Stimulated activated CD8-positive, alpha-beta memory T cell treated with anti-CD3 and anti-CD28 coated beads, Interleukin-4, amount 100 ng/mL, for 48 hours (primary cell): ENCODE measurements at regions not wholly inside any gene's neighbourhood (a gene's known extent, or its start where the extent isn't known, plus 50 kb on each side); places are given as distances from the start of the nearest gene placed in this dataset.
"Not testable (repeated sequence)": the region's sequence is repeated elsewhere in the genome, so short reads cannot be mapped to it uniquely, and the experiment has no call there.

Source experiments
- DNase-seq: peaks from one replicate; pipeline ENCODE4 v3.0.0-alpha.2; 2020

DNA sequence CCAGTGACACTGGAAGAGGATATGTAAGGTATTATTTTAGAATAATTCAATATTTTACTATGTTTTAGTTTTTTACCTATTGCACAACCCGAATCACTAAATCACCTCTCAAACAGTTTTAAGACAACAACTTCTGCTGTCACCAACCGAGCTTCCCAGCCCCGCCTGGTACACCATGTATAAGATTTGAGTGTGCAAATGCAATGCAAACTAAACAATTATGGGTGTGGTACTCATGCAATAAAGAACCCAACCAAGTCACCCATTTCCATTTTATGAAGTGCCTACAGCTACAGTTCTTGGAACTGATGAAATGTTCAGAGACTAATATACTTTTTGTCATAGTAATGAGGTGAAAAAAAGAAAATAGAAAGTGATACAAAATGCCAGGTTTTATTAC lies 256.2 kb downstream of the TAFA4 start:
- no peak for DNase-seq

DNA sequence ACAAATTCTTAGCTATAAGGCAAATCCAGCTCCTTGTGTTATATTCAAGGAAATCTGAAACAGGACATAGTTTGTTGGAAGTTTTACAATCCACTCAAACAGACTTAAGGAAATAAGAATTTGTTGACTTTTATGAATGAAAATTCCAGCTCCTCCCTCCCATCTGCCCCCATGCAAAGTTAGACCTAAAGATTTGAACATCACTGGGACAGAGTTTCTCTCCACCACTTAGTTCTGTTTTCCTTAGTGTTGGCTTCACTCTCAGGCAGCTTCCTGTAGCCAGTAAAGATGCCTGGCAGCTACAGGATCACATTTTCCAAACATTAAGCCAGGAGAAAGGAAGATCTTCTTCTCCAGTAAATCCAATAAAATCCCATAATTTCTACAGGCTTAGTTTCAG lies 265.0 kb downstream of the TAFA4 start:
- no peak for DNase-seq

DNA sequence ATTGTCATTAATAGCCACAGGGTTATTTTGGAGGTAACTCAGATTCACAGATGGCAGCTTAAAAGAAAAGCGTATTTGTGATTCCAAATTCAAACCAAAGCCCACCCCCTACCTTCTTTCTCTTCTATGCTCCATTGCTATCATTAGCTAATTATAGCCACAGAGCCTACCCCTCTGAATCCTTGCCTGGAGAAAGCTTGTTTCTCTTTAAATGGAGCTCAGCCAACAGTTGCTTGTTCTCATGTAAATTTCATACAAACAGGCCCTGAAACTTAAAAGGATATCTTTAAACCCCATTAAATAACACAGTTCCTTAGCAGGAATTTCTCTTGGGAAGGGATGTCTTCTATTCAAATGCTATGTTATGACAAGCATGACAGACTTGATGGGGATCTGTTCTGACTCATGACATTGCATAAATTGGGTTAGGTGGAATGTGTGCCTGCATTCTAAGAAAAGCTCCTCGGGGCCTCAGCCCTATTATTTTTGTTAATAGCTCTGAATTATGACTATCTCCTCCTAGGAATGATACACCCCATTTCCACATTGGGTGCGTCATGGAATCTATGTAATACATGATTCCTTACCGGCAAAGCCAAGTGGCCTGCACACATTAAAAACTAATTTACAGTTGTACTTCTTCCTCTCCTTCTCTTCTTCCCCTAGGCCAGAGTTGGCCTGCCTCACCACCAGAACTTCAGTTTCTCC lies 265.8 kb downstream of the TAFA4 start:
- no peak for DNase-seq

- DNase-seq, result no peak
These were observed 268.1 kb downstream of the TAFA4 start for GRCh38 chr3:68664276-68664675.

- no peak for DNase-seq
These were observed 270.2 kb downstream of the TAFA4 start for GRCh38 chr3:68662176-68662575.

GRCh38 chr3:68650657-68651056 lies 281.7 kb downstream of the TAFA4 start:
- not testable (repeated sequence) for DNase-seq

DNA sequence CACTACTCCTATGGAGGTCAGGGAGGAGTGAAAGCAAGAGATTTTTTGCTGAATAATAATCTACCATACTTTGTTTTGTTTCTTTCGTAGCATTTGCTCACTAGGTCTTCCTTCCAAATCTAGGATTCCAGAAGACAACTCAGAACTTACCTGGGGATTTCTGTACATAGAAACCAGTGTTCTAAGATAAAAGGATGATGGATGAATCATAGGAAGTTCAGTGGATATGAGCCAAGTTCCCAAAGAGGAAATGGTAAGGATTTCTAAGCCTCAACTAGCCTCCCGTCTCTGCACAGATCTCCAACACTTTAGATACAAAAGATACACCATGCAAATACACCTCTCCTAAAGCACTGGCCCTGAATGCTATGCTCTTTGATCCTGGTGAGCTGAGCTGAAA lies 283.9 kb downstream of the TAFA4 start:
- DNase-seq, result no peak

DNA sequence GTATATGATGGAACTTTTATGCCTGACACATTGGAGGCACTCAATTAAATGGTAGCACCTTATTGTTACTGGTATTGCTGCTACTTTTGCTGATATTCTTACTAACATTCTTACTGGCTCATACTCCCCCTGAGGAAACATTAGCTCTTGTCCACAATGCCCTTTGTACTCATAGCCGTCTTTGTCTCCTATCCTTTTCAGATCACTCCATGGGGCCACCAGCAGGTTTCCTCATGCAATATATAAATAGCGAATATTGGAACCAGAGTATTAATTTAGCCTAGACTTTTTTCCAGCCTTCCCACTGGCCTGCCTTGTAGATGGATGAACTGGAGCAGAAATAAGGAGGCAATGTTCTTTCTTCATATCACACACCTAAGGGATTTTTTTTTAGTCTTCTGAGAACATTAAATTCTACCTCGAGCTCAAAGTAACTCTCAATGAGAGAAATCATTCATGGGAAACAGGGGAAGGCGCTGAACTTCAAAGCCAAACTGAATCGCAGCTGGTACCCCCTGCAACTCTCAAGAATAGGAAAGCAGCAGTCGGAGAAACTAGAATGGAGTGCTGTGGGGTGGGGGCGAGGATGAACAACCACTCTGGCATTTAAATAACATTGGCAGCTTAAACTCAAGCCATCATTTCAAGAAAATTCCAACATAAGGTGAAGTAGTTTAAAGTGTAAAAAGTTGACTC lies 300.3 kb downstream of the TAFA4 start:
- DNase-seq, result no peak

- DNase-seq, result no peak
These were observed 312.1 kb downstream of the TAFA4 start for GRCh38 chr3:68620211-68620610.

- no peak for DNase-seq
These were observed 318.3 kb downstream of the TAFA4 start for GRCh38 chr3:68614087-68614486.

DNA sequence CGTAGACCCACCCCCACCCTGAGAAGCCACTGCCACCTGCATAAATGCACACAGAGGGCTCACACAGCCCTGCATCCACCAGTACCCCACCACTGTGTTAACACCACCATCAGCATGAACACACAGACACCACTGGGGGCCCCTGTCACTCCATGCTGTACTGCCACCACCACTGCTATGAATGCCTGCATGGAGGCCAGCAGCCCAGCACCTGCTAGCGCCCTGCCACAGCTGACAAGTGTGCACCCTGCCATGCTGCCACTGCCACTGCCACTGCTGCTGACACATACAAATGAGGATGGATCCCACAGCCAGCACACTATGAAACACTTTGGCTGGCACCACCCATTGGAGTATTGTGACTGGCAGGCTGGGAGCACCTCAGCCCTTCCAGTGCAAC lies 361.0 kb downstream of the TAFA4 start:
- no peak for DNase-seq

DNA sequence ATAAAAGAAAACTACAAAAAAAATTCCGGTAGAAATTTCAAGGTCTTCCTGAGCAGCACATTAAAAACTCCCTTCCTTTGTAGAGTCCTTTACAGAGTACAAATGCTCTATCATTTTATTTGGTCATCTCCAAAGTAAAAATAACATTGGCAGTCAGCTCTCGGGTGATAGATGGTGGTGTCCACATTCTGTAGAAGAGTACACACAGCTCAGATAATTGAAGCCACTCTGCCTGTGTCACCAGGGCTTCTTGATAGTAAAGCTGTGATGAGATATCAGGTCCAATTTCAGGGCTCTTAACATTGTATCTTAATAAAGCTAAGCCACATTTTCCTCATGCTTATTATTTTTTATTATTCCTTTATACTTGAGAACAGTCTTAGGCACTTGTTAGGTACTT lies 371.6 kb downstream of the TAFA4 start:
- DNase-seq, result no peak

GRCh38 chr3:68535782-68536181 lies 396.6 kb downstream of the TAFA4 start:
- DNase-seq, result no peak

GRCh38 chr3:68523330-68523729 lies 409.0 kb downstream of the TAFA4 start:
- no peak for DNase-seq

GRCh38 chr3:68515237-68515636 lies 417.1 kb downstream of the TAFA4 start:
- no peak for DNase-seq

- DNase-seq, result no peak
These were observed 428.1 kb downstream of the TAFA4 start for GRCh38 chr3:68504201-68504600.

GRCh38 chr3:68485845-68486244 lies 446.5 kb downstream of the TAFA4 start:
- DNase-seq, result not testable (repeated sequence)

GRCh38 chr3:68485051-68485450 lies 447.3 kb downstream of the TAFA4 start:
- no peak for DNase-seq

GRCh38 chr3:68483601-68484000 lies 448.7 kb downstream of the TAFA4 start:
- DNase-seq, result no peak

DNA sequence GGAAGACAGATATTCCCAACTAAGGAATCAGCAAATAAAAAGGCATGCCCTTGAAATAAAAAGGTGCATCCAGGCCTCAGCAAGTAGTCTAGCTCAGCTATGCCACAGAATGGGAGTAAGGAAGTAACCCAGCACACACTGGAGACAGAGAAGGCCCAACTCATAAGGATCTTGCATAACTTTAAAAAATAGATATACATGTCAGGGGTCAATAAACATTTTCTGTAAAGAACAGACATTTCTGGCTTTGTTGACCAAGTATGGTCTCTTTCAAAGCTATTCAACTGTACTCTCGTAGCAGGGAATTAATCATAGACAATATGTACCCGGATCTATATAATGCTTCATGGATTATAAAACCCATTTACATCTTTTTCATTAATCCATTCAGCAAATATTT lies 449.3 kb downstream of the TAFA4 start:
- no peak for DNase-seq

DNA sequence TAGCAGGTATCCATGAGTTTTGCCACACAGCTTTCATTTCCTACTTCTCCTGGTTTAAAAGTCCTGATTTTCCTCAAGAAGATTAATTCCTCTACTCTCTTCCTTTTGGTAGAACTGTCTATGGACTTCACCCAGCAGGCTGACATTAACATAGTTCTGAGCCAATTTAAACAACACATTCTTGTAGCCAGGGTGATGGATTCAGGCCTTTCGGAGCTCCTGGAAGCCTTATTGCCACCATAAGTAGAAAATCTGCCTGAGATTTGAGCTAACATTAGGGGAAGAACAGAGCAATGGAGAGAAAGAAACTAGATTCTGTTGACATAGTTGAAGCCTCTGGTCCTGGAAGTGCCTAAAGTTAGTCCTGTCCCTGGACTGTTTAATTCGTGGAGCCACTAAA lies 449.8 kb downstream of the TAFA4 start:
- no peak for DNase-seq

DNA sequence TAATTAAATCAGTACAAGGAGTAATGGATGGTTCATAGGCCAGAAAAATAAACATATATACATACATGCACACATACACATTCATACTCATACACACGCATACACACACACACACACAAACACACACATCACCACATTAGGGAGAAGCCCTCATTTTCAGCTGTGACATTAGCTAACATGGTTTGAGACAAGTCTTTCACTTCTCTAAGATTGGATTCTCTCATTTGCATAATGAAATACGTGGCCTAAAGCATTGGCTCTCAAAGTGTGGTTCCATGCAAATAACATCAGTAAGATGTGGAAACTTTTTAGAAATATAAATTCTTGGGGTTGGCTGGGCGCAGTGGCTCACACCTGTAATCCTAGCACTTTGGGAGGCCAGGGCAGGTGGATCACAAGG lies 452.6 kb downstream of the TAFA4 start:
- DNase-seq, result no peak

- no peak for DNase-seq
These were observed 463.5 kb downstream of the TAFA4 start for GRCh38 chr3:68468695-68469375.

DNA sequence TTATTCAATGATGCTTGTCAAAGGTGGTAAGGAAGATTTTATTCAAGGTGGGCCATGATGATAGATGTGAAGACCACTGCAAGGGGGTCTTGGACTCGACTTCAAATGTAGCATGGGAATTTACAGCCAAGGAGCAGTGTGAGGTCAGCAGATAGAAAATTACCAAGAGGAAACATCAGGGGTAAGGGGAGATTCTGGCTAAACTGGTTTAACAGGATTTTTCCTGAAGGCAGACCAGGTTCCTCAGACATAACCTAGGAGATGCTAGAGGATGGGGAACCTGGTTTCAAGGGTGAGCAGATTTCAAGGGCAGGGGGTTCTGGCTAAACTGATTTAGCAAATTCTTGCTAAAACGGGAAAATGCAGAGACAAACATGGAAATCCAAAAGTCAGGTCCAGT lies 464.9 kb downstream of the TAFA4 start:
- DNase-seq, result no peak
